SK-N-SH (cell line): ENCODE measurements at regions not wholly inside any gene's neighbourhood (a gene's known extent, or its start where the extent isn't known, plus 50 kb on each side); places are given as distances from the start of the nearest gene placed in this dataset.

Experiments used
- CTCF ChIA-PET: fragments of 300-600, 350-600 bp; formaldehyde crosslinking; extraction: SDS; loops from one replicate; lab custom pipeline; 2021; lab: Yijun Ruan, JAX
- POLR2A ChIA-PET: fragments of 350-600 bp; sonication (Branson Sonifier 250); formaldehyde crosslinking; extraction: SDS; loops from one replicate; lab custom pipeline; 2020; ENCODE audit warnings: antibody characterized with exemption, inconsistent platforms; lab: Yijun Ruan, JAX
- DNase-seq: peaks from one replicate; pipeline ENCODE4 v3.0.0; 2012
- H2AFZ ChIP-seq: fragments of 200-600 bp; sonication (generic); 2 replicates; pipeline ENCODE4 v1.8.1; 2016; ENCODE audit warnings: antibody characterized with exemption, mild to moderate bottlenecking, low read depth
- H3F3A ChIP-seq: fragments of 200-600 bp; sonication (generic); replicated peaks from 2 replicates; pipeline ENCODE3; 2016; ENCODE audit warnings: antibody characterized with exemption, mild to moderate bottlenecking; ENCODE audit not compliant: insufficient read depth
- H3K27ac ChIP-seq, 2 experiments: fragments of 200-500 bp in 1 of 2; fragments of 200-600 bp in 1 of 2; sonication (Bioruptor generic) in 1 of 2; sonication (generic), shearing (Covaris generic) in 1 of 2; 2 replicates each; pipeline versions ENCODE4 v1.5.1 to v1.6.1; 2014 to 2016; ENCODE audit warnings: low read depth in 2 of 2, inconsistent platforms in 1 of 2, low read length in 1 of 2, mild to moderate bottlenecking in 1 of 2, mixed read lengths in 1 of 2
- H3K27me3 ChIP-seq: fragments of 200-600 bp; sonication (generic), shearing (Covaris generic); 2 replicates; pipeline ENCODE4 v1.6.1; 2016; ENCODE audit warnings: mixed run types; ENCODE audit not compliant: insufficient read depth
- H3K36me3 ChIP-seq, 2 experiments: fragments of 200-500 bp in 1 of 2; fragments of 200-600 bp in 1 of 2; sonication (Bioruptor generic) in 1 of 2; sonication (generic) in 1 of 2; replicated peaks in 1 of 2; 2 replicates each; pipeline versions ENCODE3 to v1.5.1; 2014 to 2016; ENCODE audit warnings: low read length in 1 of 2, mild to moderate bottlenecking in 1 of 2; ENCODE audit not compliant: insufficient read depth in 2 of 2, control insufficient read depth in 1 of 2
- H3K4me1 ChIP-seq, 2 experiments: fragments of 200-500 bp in 1 of 2; fragments of 200-600 bp in 1 of 2; sonication (Bioruptor generic) in 1 of 2; sonication (generic), shearing (Covaris generic) in 1 of 2; 2 replicates each; pipeline versions ENCODE4 v1.5.1 to v1.6.1; 2014 to 2016; ENCODE audit warnings: low read depth in 1 of 2, low read length in 1 of 2, mixed run types in 1 of 2; ENCODE audit not compliant: insufficient read depth in 2 of 2, control insufficient read depth in 1 of 2
- H3K4me2 ChIP-seq: fragments of 200-600 bp; sonication (generic), shearing (Covaris generic); 2 replicates; pipeline ENCODE4 v1.6.1; 2017; ENCODE audit warnings: mixed run types
- H3K4me3 ChIP-seq, 2 experiments: fragments of 200-500 bp in 1 of 2; fragments of 200-600 bp in 1 of 2; sonication (Bioruptor generic) in 1 of 2; sonication (generic), shearing (Covaris generic) in 1 of 2; 2 replicates each; pipeline versions ENCODE4 v1.5.1 to v1.8.1; 2014 to 2016; ENCODE audit warnings: low read depth in 2 of 2, inconsistent platforms in 1 of 2, low read length in 1 of 2, mild to moderate bottlenecking in 1 of 2, mixed read lengths in 1 of 2, moderate library complexity in 1 of 2
- H3K79me2 ChIP-seq: fragments of 200-600 bp; sonication (generic); 2 replicates; pipeline ENCODE4 v1.8.1; 2017; ENCODE audit warnings: mild to moderate bottlenecking; ENCODE audit not compliant: insufficient read depth
- H3K9ac ChIP-seq: fragments of 200-600 bp; sonication (generic); 2 replicates; pipeline ENCODE4 v1.6.1; 2017; ENCODE audit warnings: mixed run types
- H3K9me2 ChIP-seq: fragments of 200-600 bp; sonication (generic); 2 replicates; pipeline ENCODE4 v1.6.1; 2017; ENCODE audit warnings: mixed run types
- H3K9me3 ChIP-seq: fragments of 200-600 bp; sonication (generic); 2 replicates; pipeline ENCODE4 v1.6.1; 2017; ENCODE audit warnings: mixed run types, mild to moderate bottlenecking, moderate library complexity
- H4K20me1 ChIP-seq: fragments of 200-600 bp; sonication (generic); 2 replicates; pipeline ENCODE4 v1.6.1; 2017; ENCODE audit warnings: mild to moderate bottlenecking, mixed run types; ENCODE audit not compliant: insufficient read depth
- EZH2phosphoT487 ChIP-seq: fragments of 200-600 bp; sonication (generic); IDR thresholded peaks from 2 replicates; pipeline ENCODE4 v1.6.1; 2017; ENCODE audit warnings: low read depth, mixed run types, mild to moderate bottlenecking, antibody characterized with exemption, moderate library complexity, borderline replicate concordance
- FOXM1 ChIP-seq: IDR thresholded peaks from 2 replicates; pipeline ENCODE4 v1.4.0; 2012; ENCODE audit warnings: low read depth, mild to moderate bottlenecking
- GABPA ChIP-seq: IDR thresholded peaks from 2 replicates; pipeline ENCODE4 v1.4.0; 2012; ENCODE audit warnings: low read depth, mild to moderate bottlenecking
- MEF2A ChIP-seq: IDR thresholded peaks from 2 replicates; pipeline ENCODE4 v1.4.0; 2012; ENCODE audit warnings: low read depth, borderline replicate concordance
- NRF1 ChIP-seq: IDR thresholded peaks from 2 replicates; pipeline ENCODE4 v1.6.1; 2012; ENCODE audit warnings: low read depth, mild to moderate bottlenecking, low read length
- PBX3 ChIP-seq: IDR thresholded peaks from 2 replicates; pipeline ENCODE4; 2012
- POLR2AphosphoS5 ChIP-seq: IDR thresholded peaks from 2 replicates; pipeline ENCODE4 v1.6.1; 2012; ENCODE audit warnings: low read depth, low read length
- RAD21 ChIP-seq: IDR thresholded peaks from 2 replicates; pipeline ENCODE4 v1.6.1; 2012; ENCODE audit warnings: mild to moderate bottlenecking, low read length
- RCOR1 ChIP-seq: fragments of 150-350 bp; IDR thresholded peaks from 2 replicates; pipeline ENCODE4 v1.6.1; 2017; ENCODE audit warnings: antibody characterized with exemption, low read length
- RFX5 ChIP-seq: IDR thresholded peaks from 2 replicates; pipeline ENCODE4 v1.6.1; 2012; ENCODE audit warnings: mild to moderate bottlenecking, improper control_type of control experiment, low read length
- SIN3A ChIP-seq: IDR thresholded peaks from 2 replicates; pipeline ENCODE4 v1.6.1; 2012; ENCODE audit warnings: low read depth, mild to moderate bottlenecking, low read length, moderate library complexity, borderline replicate concordance
- TEAD4 ChIP-seq: IDR thresholded peaks from 2 replicates; pipeline ENCODE4 v1.4.0; 2012; ENCODE audit warnings: mild to moderate bottlenecking, borderline replicate concordance; ENCODE audit not compliant: insufficient read depth
- YY1 ChIP-seq: IDR thresholded peaks from 2 replicates; pipeline ENCODE4 v1.4.0; 2012; ENCODE audit warnings: low read depth, mild to moderate bottlenecking
- ZBTB33 ChIP-seq: IDR thresholded peaks from 2 replicates; pipeline ENCODE4 v1.4.0; 2012; ENCODE audit warnings: low read depth, borderline replicate concordance
- whole genome bisulfite sequencing: methylation state at CpG from one replicate; pipeline ENCODE4 v1.1.6; 2017; ENCODE audit warnings: low lambda C conversion rate; 5-methylcytosine and 5-hydroxymethylcytosine counted together
- TF ChIP-seq, protein P1 (sequence below): fragments of 200-600 bp; sonication (generic); IDR thresholded peaks from 2 replicates; pipeline ENCODE4 v1.6.1; 2017; ENCODE audit warnings: antibody characterized with exemption, mild to moderate bottlenecking, moderate library complexity

GRCh38 chr11:45736424-45736823 lies 68.5 kb upstream of the SLC35C1 start:
- Histone ChIP-seq H3K36me3 (no peaks in the 10 kb centered on the region), H3K4me3 (no peak overlapping the region), H3K9ac (no peak overlapping the region), H3K27me3 (no peaks in the 10 kb centered on the region), H4K20me1 (no peaks in the 10 kb centered on the region)
- CTCF ChIA-PET: interaction anchor here (1.1 to 1.3 kb wide), 2 partner anchors 35 to 365 kb away, joined by 3 read pairs; no protein-coding TSS in a partner anchor
- no peak for TF ChIP-seq YY1
- no peak for TF ChIP-seq GABPA
- no peak for TF ChIP-seq PBX3
- no peak for TF ChIP-seq FOXM1
- TF ChIP-seq SIN3A: no peak
- TF ChIP-seq NRF1: no peak
- no peak for TF ChIP-seq RAD21
- TF ChIP-seq ZBTB33: no peak
- TF ChIP-seq POLR2AphosphoS5: no peak
- no peak for TF ChIP-seq MEF2A
- no peak for TF ChIP-seq TEAD4
- TF ChIP-seq RFX5: no peak
- TF ChIP-seq, protein P1, sequence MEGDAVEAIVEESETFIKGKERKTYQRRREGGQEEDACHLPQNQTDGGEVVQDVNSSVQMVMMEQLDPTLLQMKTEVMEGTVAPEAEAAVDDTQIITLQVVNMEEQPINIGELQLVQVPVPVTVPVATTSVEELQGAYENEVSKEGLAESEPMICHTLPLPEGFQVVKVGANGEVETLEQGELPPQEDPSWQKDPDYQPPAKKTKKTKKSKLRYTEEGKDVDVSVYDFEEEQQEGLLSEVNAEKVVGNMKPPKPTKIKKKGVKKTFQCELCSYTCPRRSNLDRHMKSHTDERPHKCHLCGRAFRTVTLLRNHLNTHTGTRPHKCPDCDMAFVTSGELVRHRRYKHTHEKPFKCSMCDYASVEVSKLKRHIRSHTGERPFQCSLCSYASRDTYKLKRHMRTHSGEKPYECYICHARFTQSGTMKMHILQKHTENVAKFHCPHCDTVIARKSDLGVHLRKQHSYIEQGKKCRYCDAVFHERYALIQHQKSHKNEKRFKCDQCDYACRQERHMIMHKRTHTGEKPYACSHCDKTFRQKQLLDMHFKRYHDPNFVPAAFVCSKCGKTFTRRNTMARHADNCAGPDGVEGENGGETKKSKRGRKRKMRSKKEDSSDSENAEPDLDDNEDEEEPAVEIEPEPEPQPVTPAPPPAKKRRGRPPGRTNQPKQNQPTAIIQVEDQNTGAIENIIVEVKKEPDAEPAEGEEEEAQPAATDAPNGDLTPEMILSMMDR: no peak
- no peak for TF ChIP-seq RCOR1
- no peak for TF ChIP-seq EZH2phosphoT487
- TF ChIP-seq, all 33 proteins: peak for 0
- Histone ChIP-seq H3K9me2 (no peaks in the 10 kb centered on the region), H3K4me1 (no peaks in the 10 kb centered on the region), H3K9me3 (no peaks in the 10 kb centered on the region), H3K79me2 (no peaks in the 10 kb centered on the region), H2AFZ (no peak overlapping the region), H3K4me2 (no peak overlapping the region), H3F3A (no peaks in the 10 kb centered on the region), H3K27ac (no peak overlapping the region)
- WGBS: 71% methylated on average over 2 of the region's 2 CpGs
- no peak for DNase-seq
- POLR2A ChIA-PET: no interaction called here
